H9 (cell line): ENCODE measurements at regions not wholly inside any gene's neighbourhood (a gene's known extent, or its start where the extent isn't known, plus 50 kb on each side); places are given as distances from the start of the nearest gene placed in this dataset.
"Not testable (repeated sequence)": the region's sequence is repeated elsewhere in the genome, so short reads cannot be mapped to it uniquely, and the experiment has no call there.

Experiments used
- DNase-seq: peaks from one replicate; pipeline ENCODE4 v3.0.0-alpha.2; 2017
- H2AFZ ChIP-seq: one replicate; pipeline ENCODE4 v1.6.1; 2013; ENCODE audit warnings: mild to moderate bottlenecking, low read length, control low read depth, moderate library complexity
- H2AK5ac ChIP-seq: 2 replicates; pipeline ENCODE4 v1.6.1; 2013; ENCODE audit warnings: low read length, control low read depth, mixed read lengths; ENCODE audit not compliant: insufficient read length
- H2BK120ac ChIP-seq: one replicate; pipeline ENCODE4 v1.6.1; 2013; ENCODE audit warnings: low read depth, mild to moderate bottlenecking, low read length, control low read depth, inconsistent platforms; ENCODE audit not compliant: poor library complexity, severe bottlenecking
- H2BK12ac ChIP-seq: 2 replicates; pipeline ENCODE4 v1.6.1; 2013; ENCODE audit warnings: low read length, control low read depth, mixed read lengths, low read depth; ENCODE audit not compliant: insufficient read length
- H2BK15ac ChIP-seq: 2 replicates; pipeline ENCODE4 v1.6.1; 2013; ENCODE audit warnings: low read depth, low read length, control low read depth
- H2BK20ac ChIP-seq: one replicate; pipeline ENCODE4 v1.6.1; 2013; ENCODE audit warnings: low read depth, mild to moderate bottlenecking, low read length, control low read depth, inconsistent platforms; ENCODE audit not compliant: poor library complexity, severe bottlenecking
- H2BK5ac ChIP-seq: 2 replicates; pipeline ENCODE4 v1.6.1; 2013; ENCODE audit warnings: low read length, control low read depth, mixed read lengths; ENCODE audit not compliant: insufficient read length
- H3K14ac ChIP-seq: 2 replicates; pipeline ENCODE4 v1.6.1; 2013; ENCODE audit warnings: low read length, control low read depth; ENCODE audit not compliant: insufficient read depth
- H3K18ac ChIP-seq: 2 replicates; pipeline ENCODE4 v1.6.1; 2013; ENCODE audit warnings: low read depth, mild to moderate bottlenecking, mixed read lengths, low read length, control low read depth; ENCODE audit not compliant: insufficient read length
- H3K23ac ChIP-seq: 2 replicates; pipeline ENCODE4 v1.6.1; 2013; ENCODE audit warnings: low read length, control low read depth, mixed read lengths, low read depth; ENCODE audit not compliant: insufficient read length
- H3K23me2 ChIP-seq: 2 replicates; pipeline ENCODE4 v1.6.1; 2013; ENCODE audit warnings: low read depth, mild to moderate bottlenecking, mixed read lengths, low read length, control low read depth; ENCODE audit not compliant: insufficient read length, poor library complexity, severe bottlenecking
- H3K27ac ChIP-seq: 2 replicates; pipeline ENCODE4 v1.5.1; 2013; ENCODE audit warnings: low read length, control low read depth, mixed read lengths, low read depth; ENCODE audit not compliant: insufficient read length
- H3K27me3 ChIP-seq: 2 replicates; pipeline ENCODE4 v1.6.1; 2013; ENCODE audit warnings: low read length, control low read depth, inconsistent platforms; ENCODE audit not compliant: insufficient read depth
- H3K4ac ChIP-seq: 2 replicates; pipeline ENCODE4 v1.6.1; 2013; ENCODE audit warnings: low read depth, mild to moderate bottlenecking, control low read depth, inconsistent platforms, low read length, moderate library complexity
- H3K4me1 ChIP-seq: 2 replicates; pipeline ENCODE4 v1.6.1; 2013; ENCODE audit warnings: low read length, control low read depth, inconsistent platforms; ENCODE audit not compliant: insufficient read depth
- H3K4me2 ChIP-seq: 2 replicates; pipeline ENCODE4 v1.6.1; 2013; ENCODE audit warnings: low read length, control low read depth, mixed read lengths; ENCODE audit not compliant: insufficient read length, insufficient read depth
- H3K56ac ChIP-seq: 2 replicates; pipeline ENCODE4 v1.6.1; 2013; ENCODE audit warnings: low read depth, mild to moderate bottlenecking, mixed read lengths, low read length, control low read depth; ENCODE audit not compliant: insufficient read length
- H3K79me1 ChIP-seq: 2 replicates; pipeline ENCODE4 v1.6.1; 2013; ENCODE audit warnings: low read depth, mild to moderate bottlenecking, moderate library complexity, low read length, control low read depth, inconsistent platforms; ENCODE audit not compliant: insufficient read depth, poor library complexity, severe bottlenecking
- H3K79me2 ChIP-seq: 2 replicates; pipeline ENCODE4 v1.6.1; 2013; ENCODE audit warnings: low read length, control low read depth, inconsistent platforms; ENCODE audit not compliant: insufficient read depth
- H3K9ac ChIP-seq: 2 replicates; pipeline ENCODE4 v1.6.1; 2013; ENCODE audit warnings: low read length, control low read depth, mixed read lengths; ENCODE audit not compliant: insufficient read length; ENCODE audit errors: extremely low read depth
- H3K9me3 ChIP-seq: one replicate; pipeline ENCODE4 v1.6.1; 2013; ENCODE audit warnings: low read depth, low read length, inconsistent platforms; ENCODE audit not compliant: control insufficient read depth
- H3T11ph ChIP-seq: one replicate; pipeline ENCODE4 v1.6.1; 2013; ENCODE audit warnings: mild to moderate bottlenecking, low read length, control low read depth, inconsistent platforms
- H4K20me1 ChIP-seq: one replicate; pipeline ENCODE4 v1.6.1; 2013; ENCODE audit not compliant: control insufficient read depth, insufficient read length, insufficient read depth
- H4K5ac ChIP-seq: 2 replicates; pipeline ENCODE4 v1.6.1; 2013; ENCODE audit warnings: low read depth, mild to moderate bottlenecking, mixed read lengths, low read length, control low read depth; ENCODE audit not compliant: insufficient read length
- H4K8ac ChIP-seq: replicated peaks from 2 replicates; pipeline ENCODE4 v1.6.1; 2013; ENCODE audit warnings: low read length, control low read depth, mixed read lengths, low read depth; ENCODE audit not compliant: insufficient read length
- H4K91ac ChIP-seq: 2 replicates; pipeline ENCODE4 v1.6.1; 2013; ENCODE audit warnings: low read depth, mild to moderate bottlenecking, moderate library complexity, mixed read lengths, low read length, control low read depth; ENCODE audit not compliant: insufficient read length
- H3K27ac Mint-ChIP-seq, 3 experiments: 2 replicates in 2 of 3; 3 replicates in 1 of 3; pipeline ENCODE4 v1.8.0; 2020 to 2021; ENCODE audit warnings: mixed read lengths in 3 of 3, mild to moderate bottlenecking in 1 of 3, moderate library complexity in 1 of 3
- H3K27me3 Mint-ChIP-seq: 2 replicates; pipeline ENCODE4 v1.8.0; 2021; ENCODE audit warnings: low read depth, mild to moderate bottlenecking, moderate library complexity, mixed read lengths
- H3K36me3 Mint-ChIP-seq, 3 experiments: 2 replicates in 2 of 3; 3 replicates in 1 of 3; pipeline ENCODE4 v1.8.0; 2020 to 2021; ENCODE audit warnings: low read depth in 3 of 3, mixed read lengths in 3 of 3; ENCODE audit not compliant: insufficient read depth in 1 of 3
- H3K4me1 Mint-ChIP-seq, 2 experiments: 2 replicates each; pipeline ENCODE4 v1.8.0; 2020; ENCODE audit warnings: mixed read lengths in 2 of 2
- H3K4me3 Mint-ChIP-seq, 2 experiments: 2 replicates in 1 of 2; 3 replicates in 1 of 2; pipeline ENCODE4 v1.8.0; 2020 to 2021; ENCODE audit warnings: mild to moderate bottlenecking in 2 of 2, mixed read lengths in 2 of 2, moderate library complexity in 1 of 2
- H3K9me3 Mint-ChIP-seq, 2 experiments: 2 replicates in 1 of 2; 3 replicates in 1 of 2; pipeline ENCODE4 v1.8.0; 2020; ENCODE audit warnings: mild to moderate bottlenecking in 2 of 2, mixed read lengths in 2 of 2, moderate library complexity in 1 of 2
- WGBS: extraction: QIAGEN DNeasy Blood & Tissue Kit; methylation state at CpG from one replicate; pipeline ENCODE4 v1.1.7; 2013; ENCODE audit warnings: missing lambda C conversion rate, low lambda C conversion rate, mixed read lengths; ENCODE audit not compliant: insufficient read length; ENCODE audit errors: extremely low coverage; 5-methylcytosine and 5-hydroxymethylcytosine counted together

- not testable (repeated sequence) for H3K4ac ChIP-seq, H3K4me1 ChIP-seq, H3K79me2 ChIP-seq, H4K5ac ChIP-seq, H3K18ac ChIP-seq, H2BK120ac ChIP-seq, H2AK5ac ChIP-seq, H4K8ac ChIP-seq, H2BK5ac ChIP-seq, H3K23me2 ChIP-seq, H3K23ac ChIP-seq, H4K91ac ChIP-seq, H3K14ac ChIP-seq, H3K4me2 ChIP-seq, H3T11ph ChIP-seq, H3K27ac ChIP-seq, H3K27me3 ChIP-seq, H3K27ac Mint-ChIP-seq, H3K4me3 Mint-ChIP-seq, H3K79me1 ChIP-seq, H3K9ac ChIP-seq, H2BK12ac ChIP-seq, H4K20me1 ChIP-seq, H3K56ac ChIP-seq, H2BK20ac ChIP-seq, H2BK15ac ChIP-seq, DNase-seq, H2AFZ ChIP-seq, H3K27me3 Mint-ChIP-seq
- peaks cover 11% of the 10 kb centered on the region for H3K9me3 ChIP-seq
- Mint-ChIP-seq H3K36me3 (peaks cover 11 to 42% (median 26%) of the 10 kb centered on the region in 3 experiments), H3K4me1 (peaks cover 15 to 16% of the 10 kb centered on the region in 2 experiments), H3K9me3 (peaks cover 47 to 55% of the 10 kb centered on the region in 2 experiments)
- WGBS = no CpG with 5 or more reads among the region's 5 CpGs
Observed at GRCh38 chr16:10292976-10293375, 92.9 kb upstream of the ATF7IP2 start.

GRCh38 chr16:10294153-10294552, 91.7 kb upstream of the ATF7IP2 start:
- H3K18ac ChIP-seq, H2BK12ac ChIP-seq, H4K5ac ChIP-seq, H2AK5ac ChIP-seq, H3K4me1 ChIP-seq, H3K23me2 ChIP-seq, H3K4me2 ChIP-seq, H4K20me1 ChIP-seq, H2BK15ac ChIP-seq, H3K4ac ChIP-seq, H2BK5ac ChIP-seq, H2BK120ac ChIP-seq, H3K79me1 ChIP-seq, H3K9ac ChIP-seq, H3K23ac ChIP-seq, H3K56ac ChIP-seq, H3K27me3 ChIP-seq, H4K91ac ChIP-seq, H2AFZ ChIP-seq, DNase-seq, H3K27me3 Mint-ChIP-seq, H2BK20ac ChIP-seq, H4K8ac ChIP-seq, H3K79me2 ChIP-seq, H3K14ac ChIP-seq, H3T11ph ChIP-seq, H3K27ac ChIP-seq, H3K4me3 Mint-ChIP-seq: not testable (repeated sequence)
- Mint-ChIP-seq H3K27ac (peak overlapping the region in 1 of 3 experiments; percentile 38; a peak in 2 of 7 replicates), H3K4me1 (peaks cover 15 to 16% of the 10 kb centered on the region in 2 experiments), H3K36me3 (peaks cover 11 to 42% (median 26%) of the 10 kb centered on the region in 3 experiments), H3K9me3 (peaks cover 44 to 55% of the 10 kb centered on the region in 2 experiments)
- WGBS = no CpG with 5 or more reads among the region's 3 CpGs
- peaks cover 11% of the 10 kb centered on the region for H3K9me3 ChIP-seq
